HG03139 (cell line): ENCODE measurements at regions not wholly inside any gene's neighbourhood (a gene's known extent, or its start where the extent isn't known, plus 50 kb on each side); places are given as distances from the start of the nearest gene placed in this dataset.

Source experiments
- ATAC-seq: cut with Tn5 transposase; IDR thresholded peaks from one replicate; pipeline ENCODE4 v1.9.1; 2021; ENCODE audit not compliant: unreplicated experiment

DNA sequence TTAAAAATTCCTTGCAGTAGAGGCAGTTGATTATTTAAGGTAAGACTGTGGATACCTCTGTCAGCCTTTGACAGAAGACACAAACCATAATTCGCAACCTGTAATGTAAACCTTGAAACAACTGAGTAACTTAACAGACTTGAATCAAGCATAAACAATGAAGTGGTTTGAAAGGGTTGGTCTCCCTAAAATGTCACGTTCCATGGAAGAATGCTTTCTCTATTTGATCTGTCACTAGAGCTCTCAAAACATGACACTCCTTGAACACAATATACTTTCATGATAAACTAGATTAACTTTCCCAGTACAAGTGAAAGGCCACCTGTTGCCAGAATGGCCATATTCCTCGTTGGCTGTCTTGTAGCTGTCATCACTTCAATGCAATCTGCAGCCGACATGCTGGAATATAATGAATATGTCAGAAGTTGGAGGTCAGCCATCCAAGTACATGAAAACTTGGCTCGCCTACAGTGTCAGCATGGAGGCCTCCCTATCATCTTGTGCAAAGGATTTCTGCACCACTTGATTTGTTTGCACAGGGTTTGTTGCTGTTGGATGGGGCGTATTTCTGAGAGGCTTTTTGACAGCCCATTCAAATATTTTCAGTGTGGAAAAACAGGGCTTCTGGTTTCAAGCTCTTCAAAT is 228.0 kb downstream of the TLE4 start:
- no peak for ATAC-seq

DNA sequence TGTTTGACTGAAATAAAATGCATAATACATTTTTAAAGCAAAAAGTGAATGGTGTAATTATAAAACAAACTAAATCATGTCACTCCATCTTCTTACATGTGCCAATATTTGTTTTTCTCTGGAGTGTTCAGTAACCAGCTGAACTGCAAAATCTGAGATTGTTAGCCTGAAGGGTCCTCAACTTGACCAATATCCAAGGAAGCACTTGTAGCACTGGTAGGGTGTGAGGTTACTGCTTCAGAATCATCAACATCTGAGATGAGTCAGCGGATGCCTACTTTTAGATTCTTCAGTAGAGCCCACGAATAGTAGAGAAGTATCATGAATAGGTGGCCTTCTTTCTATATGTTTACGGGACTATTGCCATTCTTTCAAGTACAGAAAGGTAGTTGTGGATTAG is 226.7 kb downstream of the TLE4 start:
- no peak for ATAC-seq

DNA sequence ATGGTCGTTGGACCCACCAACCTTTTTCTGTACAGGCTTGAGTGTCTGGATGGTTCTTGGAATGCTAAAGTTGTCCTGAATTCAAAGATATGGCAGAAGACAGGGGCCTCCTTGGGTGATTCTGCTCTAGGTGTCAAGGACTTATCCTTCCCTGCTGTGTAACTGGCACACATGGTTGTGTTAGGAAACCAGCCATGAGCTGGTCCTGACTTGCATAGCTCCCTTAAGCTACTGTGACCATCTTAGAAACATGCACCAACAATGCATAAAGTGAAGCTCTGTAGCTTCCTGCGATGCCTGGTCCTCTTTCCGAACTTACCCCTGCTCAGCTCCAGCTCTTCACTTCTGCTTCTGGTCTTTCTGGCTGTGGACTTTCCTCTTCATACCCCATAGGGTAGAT is 224.6 kb downstream of the TLE4 start:
- no peak for ATAC-seq

DNA sequence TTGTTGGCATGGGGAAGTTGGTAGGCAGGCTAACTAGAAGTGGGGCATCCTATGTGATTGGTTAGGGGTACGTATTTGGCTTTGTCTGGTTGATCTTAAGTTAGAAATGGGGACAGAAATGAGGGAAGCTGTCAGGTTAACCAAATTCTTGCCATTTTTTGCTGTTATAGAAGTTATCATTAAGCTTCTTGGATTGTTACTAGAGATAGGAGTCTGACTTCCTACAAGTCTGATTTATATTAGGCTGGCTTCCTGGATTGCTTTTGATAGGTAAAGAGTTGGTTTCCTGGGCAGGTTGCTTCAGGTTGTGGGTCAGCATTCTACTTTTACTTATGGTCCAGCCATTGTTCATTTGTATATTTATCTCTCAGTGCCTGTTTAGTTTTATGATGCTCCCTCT is 216.9 kb downstream of the TLE4 start:
- no peak for ATAC-seq

DNA sequence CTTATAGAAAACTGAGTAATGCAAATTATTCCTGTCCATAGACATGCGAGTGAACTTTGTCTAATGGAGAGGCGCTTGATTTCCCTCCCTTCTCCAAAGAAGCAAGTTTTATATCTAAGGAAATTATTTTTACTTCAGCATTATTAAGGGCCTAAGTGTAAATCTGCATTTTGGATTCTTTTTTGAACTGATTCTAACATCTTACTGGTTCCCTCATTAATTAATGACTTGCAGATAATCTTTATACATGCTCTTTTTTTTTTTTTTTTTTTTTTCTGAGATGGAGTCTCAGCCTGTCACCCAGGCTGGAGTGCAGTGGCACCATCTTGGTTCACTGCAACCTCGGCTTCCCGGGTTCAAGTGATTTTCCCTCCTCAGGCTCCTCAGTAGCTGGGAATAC is 209.5 kb downstream of the TLE4 start:
- ATAC-seq: no peak

DNA sequence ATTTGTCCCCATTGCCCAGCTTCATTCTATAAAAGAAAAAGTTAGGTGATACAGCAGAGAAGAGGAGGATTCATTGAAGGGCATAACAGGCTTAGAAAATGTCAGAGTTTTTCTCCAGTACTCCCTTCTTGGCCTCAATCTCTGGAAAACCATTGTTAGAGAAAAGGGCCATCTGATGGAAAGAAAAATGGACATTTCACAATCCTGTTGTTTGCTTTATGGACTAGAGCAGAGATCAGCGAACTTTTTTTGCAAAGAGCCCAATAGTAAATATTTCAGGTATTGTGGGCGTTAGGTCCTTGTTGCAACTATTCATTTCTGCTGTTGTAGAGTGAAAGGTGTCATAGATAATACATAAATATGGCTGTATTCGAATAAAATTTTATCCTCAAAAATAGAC is 208.8 kb downstream of the TLE4 start:
- ATAC-seq: no peak

DNA sequence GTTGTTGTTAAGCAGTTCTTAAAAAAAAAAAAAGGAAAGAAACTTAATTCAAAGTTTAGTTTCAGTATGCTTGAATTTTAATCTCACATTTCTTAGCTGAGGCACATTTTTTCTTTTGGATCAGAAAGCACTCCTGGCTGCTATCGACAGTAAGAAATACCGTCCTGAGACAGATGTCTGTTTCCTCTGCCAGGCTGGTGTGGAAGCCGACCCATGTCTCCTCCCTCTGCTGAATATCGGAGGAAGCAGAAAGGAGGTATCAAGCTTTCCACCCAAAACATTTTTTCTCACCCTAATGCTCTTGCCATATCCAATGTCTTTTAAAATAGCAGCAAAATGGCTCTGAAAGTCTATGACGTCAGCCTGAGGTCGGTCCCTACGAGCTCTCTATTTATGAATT is 208.1 kb downstream of the TLE4 start:
- no peak for ATAC-seq

DNA sequence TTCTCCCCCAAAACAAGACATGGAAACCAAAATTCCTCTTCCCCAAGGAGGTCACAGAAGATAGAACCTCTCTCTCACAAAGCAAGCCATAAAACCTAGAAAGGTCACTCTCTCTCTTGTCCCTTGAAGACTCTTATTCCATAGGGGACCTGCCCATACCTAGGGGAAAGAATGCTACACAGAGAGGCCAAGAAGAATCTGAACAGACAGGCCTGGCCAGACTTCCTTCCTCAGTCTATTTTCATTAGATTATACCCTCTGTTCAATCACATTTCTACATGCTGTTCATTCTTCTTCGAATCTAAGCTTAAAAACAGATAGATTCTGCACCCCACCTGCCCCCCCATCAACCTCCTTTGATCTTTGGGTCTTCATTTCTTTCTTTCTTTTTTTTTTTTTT is 206.8 kb downstream of the TLE4 start:
- no peak for ATAC-seq

DNA sequence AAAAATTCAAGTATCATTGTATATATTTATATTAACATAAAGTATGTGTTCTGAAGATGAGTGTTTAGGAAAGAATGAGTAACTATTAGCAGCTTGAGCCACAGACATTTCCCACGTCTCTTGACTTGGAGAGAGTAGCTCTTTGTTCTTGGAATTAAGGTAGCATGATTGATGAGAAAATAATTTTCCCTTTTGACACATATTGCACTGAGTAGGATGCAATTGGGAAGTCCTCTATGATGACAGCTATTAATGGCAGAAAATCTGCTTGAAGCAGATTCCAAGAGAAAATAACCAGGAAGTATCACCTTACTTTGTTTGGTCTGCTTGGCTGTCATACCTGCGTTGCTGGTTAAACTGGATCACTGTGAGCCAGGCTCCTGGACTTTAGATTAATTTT is 204.8 kb downstream of the TLE4 start:
- no peak for ATAC-seq
